Tibial artery (tissue), 4 donors: ENCODE measurements at regions not wholly inside any gene's neighbourhood (a gene's known extent, or its start where the extent isn't known, plus 50 kb on each side); places are given as distances from the start of the nearest gene placed in this dataset.

ENCODE experiments used
- DNase-seq, 2 donors: peaks; one replicate each; pipeline ENCODE4 v3.0.0-alpha.2; 2019
- H3K27ac ChIP-seq, 2 donors: fragments of 200-600 bp; sonication (generic) in 1 of 2; 1 replicate in 1 of 2; 2 replicates in 1 of 2; pipeline ENCODE4 v1.5.1; 2018 to 2019; ENCODE audit warnings: mild to moderate bottlenecking in 1 of 2
- H3K27me3 ChIP-seq, 2 donors: fragments of 200-600 bp; sonication (generic) in 1 of 2; one replicate each; pipeline versions ENCODE4 v1.5.1 to v1.6.0; 2016 to 2019
- H3K36me3 ChIP-seq, 3 donors: fragments of 200-600 bp; sonication (generic) in 2 of 3; one replicate each; pipeline ENCODE4 v1.5.1; 2016 to 2019; ENCODE audit warnings: mild to moderate bottlenecking in 2 of 3
- H3K4me1 ChIP-seq, 4 donors: fragments of 200-600 bp; sonication (generic) in 2 of 4; 1 replicate in 3 of 4; 2 replicates in 1 of 4; pipeline ENCODE4 v1.5.1; 2016 to 2019
- H3K4me3 ChIP-seq, 2 donors: fragments of 200-600 bp; sonication (generic) in 1 of 2; 1 replicate in 1 of 2; 2 replicates in 1 of 2; pipeline ENCODE4 v1.5.1; 2018 to 2019; ENCODE audit warnings: mild to moderate bottlenecking in 2 of 2
- H3K9me3 ChIP-seq, 3 donors: fragments of 200-600 bp; sonication (generic) in 1 of 3; one replicate each; pipeline ENCODE4 v1.5.1; 2016 to 2019
- intact Hi-C: fragments of 100-400 bp; cut with DNase I; formaldehyde crosslinking; loops from one replicate; pipeline ENCODE4 v1.15.0; 2023; ENCODE audit warnings: low total_unique reads
- TF ChIP-seq, protein P1 (sequence below), 2 experiments: fragments of 200-600 bp in 1 of 2; fragments of 450-650 bp in 1 of 2; IDR thresholded peaks; one replicate each; pipeline ENCODE4 v1.5.1; 2017 to 2019; ENCODE audit warnings: antibody characterized with exemption in 2 of 2, mild to moderate bottlenecking in 1 of 2, moderate library complexity in 1 of 2

- no peaks in the 10 kb centered on the region for H3K27me3 ChIP-seq
- no peak overlapping the region for H3K27ac ChIP-seq
- no peaks in the 10 kb centered on the region for H3K9me3 ChIP-seq
- H3K4me3 ChIP-seq, result no peak overlapping the region
- no peaks in the 10 kb centered on the region for H3K36me3 ChIP-seq
- intact Hi-C loops, result loop anchor here (2.0 kb wide), 1 partner anchor 76 kb away; no protein-coding TSS in a partner anchor
- TF ChIP-seq, protein P1, sequence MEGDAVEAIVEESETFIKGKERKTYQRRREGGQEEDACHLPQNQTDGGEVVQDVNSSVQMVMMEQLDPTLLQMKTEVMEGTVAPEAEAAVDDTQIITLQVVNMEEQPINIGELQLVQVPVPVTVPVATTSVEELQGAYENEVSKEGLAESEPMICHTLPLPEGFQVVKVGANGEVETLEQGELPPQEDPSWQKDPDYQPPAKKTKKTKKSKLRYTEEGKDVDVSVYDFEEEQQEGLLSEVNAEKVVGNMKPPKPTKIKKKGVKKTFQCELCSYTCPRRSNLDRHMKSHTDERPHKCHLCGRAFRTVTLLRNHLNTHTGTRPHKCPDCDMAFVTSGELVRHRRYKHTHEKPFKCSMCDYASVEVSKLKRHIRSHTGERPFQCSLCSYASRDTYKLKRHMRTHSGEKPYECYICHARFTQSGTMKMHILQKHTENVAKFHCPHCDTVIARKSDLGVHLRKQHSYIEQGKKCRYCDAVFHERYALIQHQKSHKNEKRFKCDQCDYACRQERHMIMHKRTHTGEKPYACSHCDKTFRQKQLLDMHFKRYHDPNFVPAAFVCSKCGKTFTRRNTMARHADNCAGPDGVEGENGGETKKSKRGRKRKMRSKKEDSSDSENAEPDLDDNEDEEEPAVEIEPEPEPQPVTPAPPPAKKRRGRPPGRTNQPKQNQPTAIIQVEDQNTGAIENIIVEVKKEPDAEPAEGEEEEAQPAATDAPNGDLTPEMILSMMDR (IDR thresholded peaks at IDR 0.05), result no peak
- no peak for DNase-seq
- peaks cover 0 to 10% (median 4%) of the 10 kb centered on the region in 4 donors for H3K4me1 ChIP-seq
Measured at GRCh38 chr3:107946700-107947099, 144.1 kb downstream of the CD47 start.

DNA sequence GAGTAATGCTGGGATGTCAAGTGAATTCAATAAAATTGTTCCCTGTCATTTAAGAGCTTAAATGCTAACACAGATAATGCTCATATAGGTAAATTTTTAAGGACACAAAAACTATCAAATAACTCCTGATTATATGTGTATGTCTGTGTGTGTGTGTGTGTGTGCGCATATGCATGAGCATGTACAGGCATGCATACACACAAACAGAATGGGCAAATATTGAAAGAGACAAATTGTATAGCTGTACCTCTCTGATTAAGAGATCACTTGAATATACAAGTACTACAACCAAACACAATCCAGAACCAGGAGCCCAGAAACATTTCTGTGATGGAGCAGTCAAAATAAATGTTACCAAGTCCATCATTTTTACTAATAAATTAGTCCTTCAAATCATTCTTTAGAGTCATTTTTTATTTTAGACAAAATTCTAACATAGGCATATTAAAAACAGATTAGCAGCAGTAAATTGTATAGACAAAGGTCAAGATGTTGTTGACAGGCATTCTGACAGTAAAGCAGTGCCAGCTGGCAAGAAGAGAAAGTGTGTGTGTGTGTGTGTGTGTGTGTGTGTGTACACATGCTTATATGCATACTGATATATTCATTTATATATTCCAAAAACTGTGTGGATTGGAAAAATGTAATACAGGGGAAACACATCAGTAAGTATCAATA is 145.3 kb downstream of the CD47 start:
- TF ChIP-seq, protein P1 (IDR thresholded peaks at IDR 0.05), result no peak
- H3K27me3 ChIP-seq, result no peaks in the 10 kb centered on the region
- H3K9me3 ChIP-seq, result no peaks in the 10 kb centered on the region
- intact Hi-C loops, result loop anchor here (2.0 kb wide), 1 partner anchor 75 kb away; no protein-coding TSS in a partner anchor
- no peak overlapping the region for H3K4me3 ChIP-seq
- H3K36me3 ChIP-seq, result no peaks in the 10 kb centered on the region
- H3K4me1 ChIP-seq, result peaks cover 0 to 6% (median 4%) of the 10 kb centered on the region in 4 donors
- no peak overlapping the region for H3K27ac ChIP-seq
- DNase-seq, result no peak

- DNase-seq, result no peak
- Histone ChIP-seq H3K9me3 (no peaks in the 10 kb centered on the region), H3K36me3 (no peaks in the 10 kb centered on the region), H3K4me1 (peaks cover 0 to 20% (median 6%) of the 10 kb centered on the region in 4 donors), H3K27ac (no peak overlapping the region), H3K4me3 (no peak overlapping the region), H3K27me3 (no peaks in the 10 kb centered on the region)
- TF ChIP-seq, protein P1 (IDR thresholded peaks at IDR 0.05), result no peak
- intact Hi-C loops, result no loop called here
Measured at GRCh38 chr3:107943786-107944523, 146.9 kb downstream of the CD47 start.

GRCh38 chr3:107942951-107943749 is 147.7 kb downstream of the CD47 start:
- intact Hi-C loops, result no loop called here
- no peaks in the 10 kb centered on the region for H3K27me3 ChIP-seq

GRCh38 chr3:107942244-107942643 is 148.6 kb downstream of the CD47 start:
- Histone ChIP-seq H3K4me3 (no peak overlapping the region), H3K9me3 (no peaks in the 10 kb centered on the region), H3K27ac (no peak overlapping the region), H3K36me3 (no peaks in the 10 kb centered on the region), H3K27me3 (no peaks in the 10 kb centered on the region), H3K4me1 (peaks cover 0 to 20% (median 7%) of the 10 kb centered on the region in 4 donors)
- intact Hi-C loops, result no loop called here
- no peak for DNase-seq
- TF ChIP-seq, protein P1 (IDR thresholded peaks at IDR 0.05), result no peak

More at GRCh38 chr3:107942951-107943749, 147.7 kb downstream of the CD47 start:
- Histone ChIP-seq H3K36me3 (no peaks in the 10 kb centered on the region), H3K4me3 (no peak overlapping the region), H3K9me3 (no peaks in the 10 kb centered on the region), H3K4me1 (peaks cover 0 to 20% (median 6%) of the 10 kb centered on the region in 4 donors), H3K27ac (no peak overlapping the region)
- no peak for DNase-seq
- TF ChIP-seq, protein P1 (IDR thresholded peaks at IDR 0.05), result no peak
